Mesendoderm (in vitro differentiated cells): ENCODE measurements at regions not wholly inside any gene's neighbourhood (a gene's known extent, or its start where the extent isn't known, plus 50 kb on each side); places are given as distances from the start of the nearest gene placed in this dataset.

ENCODE experiments used
- DNase-seq: peaks from one replicate; pipeline ENCODE4 v3.0.0; 2013
- H2AK5ac ChIP-seq: 2 replicates; pipeline ENCODE4 v1.6.1; 2013; ENCODE audit warnings: low read length, inconsistent platforms
- H2BK120ac ChIP-seq: 2 replicates; pipeline ENCODE4 v1.6.1; 2013; ENCODE audit warnings: low read depth, mild to moderate bottlenecking, low read length, moderate library complexity, mixed read lengths
- H2BK15ac ChIP-seq: replicated peaks from 2 replicates; pipeline ENCODE4 v1.6.1; 2013; ENCODE audit warnings: low read depth, mild to moderate bottlenecking, moderate library complexity
- H2BK5ac ChIP-seq: 2 replicates; pipeline ENCODE4 v1.6.1; 2013; ENCODE audit warnings: low read length, inconsistent platforms
- H3K18ac ChIP-seq: 2 replicates; pipeline ENCODE4 v1.6.1; 2013; ENCODE audit warnings: mild to moderate bottlenecking, low read length, mixed read lengths
- H3K23ac ChIP-seq: one replicate; pipeline ENCODE4 v1.6.1; 2013; ENCODE audit warnings: low read length
- H3K27ac ChIP-seq: 2 replicates; pipeline ENCODE4 v1.5.1; 2013; ENCODE audit warnings: low read depth, mild to moderate bottlenecking, inconsistent platforms, low read length, moderate library complexity
- H3K27me3 ChIP-seq: 2 replicates; pipeline ENCODE4 v1.6.1; 2013; ENCODE audit warnings: low read length, control low read depth, mild to moderate bottlenecking, inconsistent platforms; ENCODE audit not compliant: insufficient read depth, poor library complexity
- H3K36me3 ChIP-seq: 2 replicates; pipeline ENCODE4 v1.6.1; 2013; ENCODE audit warnings: low read length, inconsistent platforms; ENCODE audit not compliant: control insufficient read depth, insufficient read depth
- H3K4ac ChIP-seq: one replicate; pipeline ENCODE4 v1.6.1; 2013; ENCODE audit warnings: low read depth, mild to moderate bottlenecking, low read length, moderate library complexity
- H3K4me1 ChIP-seq: 2 replicates; pipeline ENCODE4 v1.6.1; 2013; ENCODE audit warnings: low read depth, low read length, inconsistent platforms; ENCODE audit not compliant: control insufficient read depth
- H3K4me2 ChIP-seq: 2 replicates; pipeline ENCODE4 v1.6.1; 2013; ENCODE audit warnings: low read length
- H3K4me3 ChIP-seq: 2 replicates; pipeline ENCODE4 v1.5.1; 2013; ENCODE audit warnings: mild to moderate bottlenecking, low read length
- H3K56ac ChIP-seq: one replicate; pipeline ENCODE4 v1.6.1; 2013; ENCODE audit warnings: low read length
- H3K79me1 ChIP-seq: 2 replicates; pipeline ENCODE4 v1.6.1; 2013; ENCODE audit warnings: low read length, inconsistent platforms
- H3K79me2 ChIP-seq: 2 replicates; pipeline ENCODE4 v1.6.1; 2013; ENCODE audit warnings: mild to moderate bottlenecking, low read length; ENCODE audit not compliant: control insufficient read depth, insufficient read depth
- H3K9ac ChIP-seq: 2 replicates; pipeline ENCODE4 v1.6.1; 2013; ENCODE audit warnings: low read length, inconsistent platforms
- H4K5ac ChIP-seq: one replicate; pipeline ENCODE4 v1.6.1; 2013; ENCODE audit warnings: low read length
- H4K8ac ChIP-seq: one replicate; pipeline ENCODE4 v1.6.1; 2013; ENCODE audit warnings: low read depth, mild to moderate bottlenecking, control low read depth, low read length, moderate library complexity
- WGBS: extraction: QIAGEN DNeasy Blood & Tissue Kit; methylation state at CpG from one replicate; pipeline ENCODE4 v1.1.7; 2013; ENCODE audit warnings: low lambda C conversion rate, missing lambda C conversion rate; ENCODE audit not compliant: insufficient coverage; ENCODE audit errors: extremely low coverage; 5-methylcytosine and 5-hydroxymethylcytosine counted together

- Histone ChIP-seq H3K56ac (no peak overlapping the region), H3K27ac (no peak overlapping the region), H3K79me2 (no peaks in the 10 kb centered on the region), H3K4ac (no peak overlapping the region), H3K23ac (no peak overlapping the region), H4K8ac (no peak overlapping the region), H3K4me2 (no peak overlapping the region), H3K4me3 (no peak overlapping the region), H3K18ac (no peak overlapping the region), H3K36me3 (no peaks in the 10 kb centered on the region), H3K4me1 (no peaks in the 10 kb centered on the region), H3K79me1 (no peaks in the 10 kb centered on the region), H4K5ac (no peak overlapping the region), H2BK120ac (no peak overlapping the region), H2AK5ac (no peak overlapping the region), H3K9ac (no peak overlapping the region), H2BK15ac (no peak overlapping the region), H2BK5ac (no peak overlapping the region), H3K27me3 (no peaks in the 10 kb centered on the region)
- WGBS, result no CpG with 5 or more reads among the region's 2 CpGs
- no peak for DNase-seq
Measured at GRCh38 chr5:2194949-2195348, 312.2 kb upstream of the IRX4 start.

- Histone ChIP-seq H3K56ac (no peak overlapping the region), H4K5ac (no peak overlapping the region), H3K27me3 (no peaks in the 10 kb centered on the region), H3K79me1 (no peaks in the 10 kb centered on the region), H3K4me3 (no peak overlapping the region), H4K8ac (no peak overlapping the region), H2BK5ac (no peak overlapping the region), H3K4ac (no peak overlapping the region), H3K36me3 (no peaks in the 10 kb centered on the region), H3K9ac (no peak overlapping the region), H2BK120ac (no peak overlapping the region), H3K79me2 (no peaks in the 10 kb centered on the region), H3K27ac (no peak overlapping the region), H2AK5ac (no peak overlapping the region), H2BK15ac (no peak overlapping the region), H3K4me1 (no peaks in the 10 kb centered on the region), H3K4me2 (no peak overlapping the region), H3K23ac (no peak overlapping the region), H3K18ac (no peak overlapping the region)
- no CpG with 5 or more reads among the region's 6 CpGs for WGBS
- DNase-seq, result no peak
Measured at GRCh38 chr5:2194236-2194555, 311.5 kb upstream of the IRX4 start.

- H3K36me3 ChIP-seq, result no peaks in the 10 kb centered on the region
- no peak overlapping the region for H2BK120ac ChIP-seq
- no peak overlapping the region for H3K27ac ChIP-seq
- H2BK5ac ChIP-seq, result no peak overlapping the region
- no peak overlapping the region for H3K9ac ChIP-seq
- no peaks in the 10 kb centered on the region for H3K79me2 ChIP-seq
- H2BK15ac ChIP-seq, result no peak overlapping the region
- no peak overlapping the region for H4K5ac ChIP-seq
- H4K8ac ChIP-seq, result no peak overlapping the region
- no peak overlapping the region for H3K23ac ChIP-seq
- no peak overlapping the region for H3K56ac ChIP-seq
- H3K18ac ChIP-seq, result no peak overlapping the region
- H2AK5ac ChIP-seq, result no peak overlapping the region
- H3K4me1 ChIP-seq, result no peaks in the 10 kb centered on the region
- no CpG with 5 or more reads among the region's 11 CpGs for WGBS
- no peak overlapping the region for H3K4me3 ChIP-seq
- no peak overlapping the region for H3K4me2 ChIP-seq
- no peak overlapping the region for H3K4ac ChIP-seq
- no peaks in the 10 kb centered on the region for H3K27me3 ChIP-seq
- H3K79me1 ChIP-seq, result no peaks in the 10 kb centered on the region
- DNase-seq, result no peak
Measured at GRCh38 chr5:2193542-2194235, 311.0 kb upstream of the IRX4 start.

- no peak overlapping the region for H3K23ac ChIP-seq
- DNase-seq, result no peak
- no peaks in the 10 kb centered on the region for H3K27me3 ChIP-seq
- no peak overlapping the region for H2BK5ac ChIP-seq
- H3K4me3 ChIP-seq, result no peak overlapping the region
- no peak overlapping the region for H3K27ac ChIP-seq
- H4K5ac ChIP-seq, result no peak overlapping the region
- H4K8ac ChIP-seq, result no peak overlapping the region
- H3K56ac ChIP-seq, result no peak overlapping the region
- no peaks in the 10 kb centered on the region for H3K36me3 ChIP-seq
- H3K4ac ChIP-seq, result no peak overlapping the region
- H3K9ac ChIP-seq, result no peak overlapping the region
- H3K79me2 ChIP-seq, result no peaks in the 10 kb centered on the region
- H3K4me2 ChIP-seq, result no peak overlapping the region
- H3K79me1 ChIP-seq, result no peaks in the 10 kb centered on the region
- no peak overlapping the region for H2BK120ac ChIP-seq
- H2BK15ac ChIP-seq, result no peak overlapping the region
- H2AK5ac ChIP-seq, result no peak overlapping the region
- no peaks in the 10 kb centered on the region for H3K4me1 ChIP-seq
- H3K18ac ChIP-seq, result no peak overlapping the region
- no CpG with 5 or more reads among the region's 6 CpGs for WGBS
Measured at GRCh38 chr5:2193142-2193541, 310.4 kb upstream of the IRX4 start.

DNA sequence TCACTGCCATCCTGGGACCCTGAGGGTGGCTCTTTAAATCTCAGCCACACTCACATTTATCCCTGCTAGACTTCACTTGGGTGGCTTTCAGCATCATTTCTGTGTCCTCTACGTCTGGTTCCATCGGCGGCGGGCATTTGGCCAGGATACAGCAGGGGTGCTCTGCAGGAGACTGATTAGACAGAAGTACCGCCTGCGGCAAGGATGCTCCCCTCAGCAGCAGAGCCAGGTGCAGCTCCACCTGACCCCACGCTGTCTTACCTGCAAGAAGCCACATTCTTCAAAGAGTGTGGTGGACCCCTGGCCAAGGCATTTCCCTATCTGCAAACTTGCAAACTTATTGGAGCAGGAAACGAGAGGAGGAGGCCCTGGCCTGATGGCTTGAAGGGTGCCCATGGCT lies 309.8 kb upstream of the IRX4 start:
- WGBS, result no CpG with 5 or more reads among the region's 8 CpGs
- no peak for DNase-seq
- H3K79me1 ChIP-seq, result no peaks in the 10 kb centered on the region
- H2BK5ac ChIP-seq, result no peak overlapping the region
- no peak overlapping the region for H3K4me2 ChIP-seq
- H4K8ac ChIP-seq, result no peak overlapping the region
- no peak overlapping the region for H2BK120ac ChIP-seq
- no peaks in the 10 kb centered on the region for H3K36me3 ChIP-seq
- H3K18ac ChIP-seq, result no peak overlapping the region
- H3K9ac ChIP-seq, result no peak overlapping the region
- H3K4me3 ChIP-seq, result no peak overlapping the region
- no peak overlapping the region for H4K5ac ChIP-seq
- H2AK5ac ChIP-seq, result no peak overlapping the region
- H2BK15ac ChIP-seq, result no peak overlapping the region
- no peaks in the 10 kb centered on the region for H3K27me3 ChIP-seq
- H3K79me2 ChIP-seq, result no peaks in the 10 kb centered on the region
- H3K4ac ChIP-seq, result no peak overlapping the region
- no peak overlapping the region for H3K27ac ChIP-seq
- no peaks in the 10 kb centered on the region for H3K4me1 ChIP-seq
- no peak overlapping the region for H3K23ac ChIP-seq
- H3K56ac ChIP-seq, result no peak overlapping the region

GRCh38 chr5:2191972-2192371 lies 309.2 kb upstream of the IRX4 start:
- no peaks in the 10 kb centered on the region for H3K4me1 ChIP-seq
- no peak overlapping the region for H2BK15ac ChIP-seq
- H3K56ac ChIP-seq, result no peak overlapping the region
- H4K8ac ChIP-seq, result no peak overlapping the region
- no peak overlapping the region for H3K4me3 ChIP-seq
- no peak overlapping the region for H3K4ac ChIP-seq
- H2AK5ac ChIP-seq, result no peak overlapping the region
- H3K27me3 ChIP-seq, result no peaks in the 10 kb centered on the region
- no peak overlapping the region for H3K23ac ChIP-seq
- no peak overlapping the region for H3K27ac ChIP-seq
- H3K18ac ChIP-seq, result no peak overlapping the region
- no CpG with 5 or more reads among the region's 6 CpGs for WGBS
- no peak overlapping the region for H4K5ac ChIP-seq
- no peak overlapping the region for H3K4me2 ChIP-seq
- peak; percentile 14 for DNase-seq
- H3K79me2 ChIP-seq, result no peaks in the 10 kb centered on the region
- H3K36me3 ChIP-seq, result no peaks in the 10 kb centered on the region
- H2BK120ac ChIP-seq, result no peak overlapping the region
- H3K79me1 ChIP-seq, result no peaks in the 10 kb centered on the region
- no peak overlapping the region for H2BK5ac ChIP-seq
- H3K9ac ChIP-seq, result no peak overlapping the region
